Gastroesophageal sphincter (tissue), 4 donors: ENCODE measurements at regions not wholly inside any gene's neighbourhood (a gene's known extent, or its start where the extent isn't known, plus 50 kb on each side); places are given as distances from the start of the nearest gene placed in this dataset.
"Not testable (repeated sequence)": the region's sequence is repeated elsewhere in the genome, so short reads cannot be mapped to it uniquely, and the experiment has no call there.

Source experiments
- ATAC-seq: fragments of 150-250 bp; one replicate; pipeline ENCODE4 v1.9.1; 2016; ENCODE audit warnings: mild to moderate bottlenecking, moderate library complexity
- H3K27ac ChIP-seq, 4 donors: fragments of 200-600 bp; sonication (generic) in 3 of 4; 1 replicate in 3 of 4; 2 replicates in 1 of 4; pipeline ENCODE4 v1.5.1; 2016 to 2019
- H3K27me3 ChIP-seq: fragments of 200-600 bp; sonication (generic); one replicate; pipeline ENCODE4 v1.5.1; 2019
- H3K36me3 ChIP-seq, 2 donors: fragments of 200-600 bp; sonication (generic); one replicate each; pipeline ENCODE4 v1.5.1; 2019; ENCODE audit warnings: control low read depth in 1 of 2
- H3K4me1 ChIP-seq, 3 donors: fragments of 200-600 bp; sonication (generic); 1 replicate in 2 of 3; 2 replicates in 1 of 3; pipeline ENCODE4 v1.5.1; 2016 to 2019; ENCODE audit warnings: control low read depth in 2 of 3
- H3K4me3 ChIP-seq, 2 donors: fragments of 200-600 bp; sonication (generic); one replicate each; pipeline ENCODE4 v1.5.1; 2019; ENCODE audit warnings: mild to moderate bottlenecking in 1 of 2, moderate library complexity in 1 of 2
- H3K9me3 ChIP-seq, 3 donors: fragments of 200-600 bp; sonication (generic); one replicate each; pipeline ENCODE4 v1.5.1; 2017 to 2019; ENCODE audit warnings: control low read depth in 2 of 3
- EP300 ChIP-seq: sonication (generic); formaldehyde crosslinking; IDR thresholded peaks from one replicate; pipeline ENCODE4 v1.6.1; 2017; ENCODE audit warnings: antibody characterized with exemption, mild to moderate bottlenecking
- POLR2A ChIP-seq, 2 donors: fragments of 450-650 bp; IDR thresholded peaks; one replicate each; pipeline ENCODE4 v1.6.1; 2017; ENCODE audit warnings: antibody characterized with exemption in 2 of 2, mild to moderate bottlenecking in 2 of 2, moderate library complexity in 1 of 2
- POLR2AphosphoS5 ChIP-seq: sonication (generic); formaldehyde crosslinking; IDR thresholded peaks from one replicate; pipeline ENCODE4 v1.6.1; 2017; ENCODE audit warnings: antibody characterized with exemption
- WGBS, 2 donors: methylation state at CpG; one replicate each; pipeline ENCODE4 v1.1.5; 2018; ENCODE audit warnings: low coverage in 1 of 2; 5-methylcytosine and 5-hydroxymethylcytosine counted together
- TF ChIP-seq, protein P1 (sequence below), 4 experiments: fragments of 200-600 bp in 2 of 4; fragments of 450-650 bp in 2 of 4; sonication (generic) in 1 of 4; IDR thresholded peaks; one replicate each; pipeline ENCODE4 v1.5.1; 2017 to 2019; ENCODE audit warnings: antibody characterized with exemption in 4 of 4, mild to moderate bottlenecking in 2 of 4, moderate library complexity in 2 of 4

DNA sequence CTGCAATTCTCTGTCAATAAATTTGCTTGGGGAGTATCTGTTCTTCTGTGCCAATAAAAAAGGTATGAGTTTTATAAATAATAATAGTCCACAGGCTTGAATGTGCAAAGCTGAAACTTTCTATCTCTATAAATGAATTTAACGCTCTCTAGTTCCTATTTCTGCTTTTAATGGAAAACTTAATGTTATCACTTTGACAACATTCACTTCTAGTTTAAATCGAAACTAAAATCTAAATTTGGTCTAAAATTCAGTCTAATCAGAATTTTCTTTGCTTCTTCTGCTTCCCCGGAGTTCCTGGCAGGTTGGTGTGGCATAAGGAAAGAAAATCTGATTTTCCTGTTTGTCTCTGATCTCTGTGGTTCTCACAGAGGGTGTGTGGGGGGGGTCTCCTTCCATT is 450.1 kb upstream of the TBL1XR1 start:
- Histone ChIP-seq H3K36me3 (no peaks in the 10 kb centered on the region), H3K4me3 (no peak overlapping the region), H3K9me3 (no peaks in the 10 kb centered on the region), H3K4me1 (peaks cover 0 to 14% (median 4%) of the 10 kb centered on the region in 3 donors), H3K27me3 (no peaks in the 10 kb centered on the region), H3K27ac (no peak overlapping the region)
- TF ChIP-seq, protein P1, sequence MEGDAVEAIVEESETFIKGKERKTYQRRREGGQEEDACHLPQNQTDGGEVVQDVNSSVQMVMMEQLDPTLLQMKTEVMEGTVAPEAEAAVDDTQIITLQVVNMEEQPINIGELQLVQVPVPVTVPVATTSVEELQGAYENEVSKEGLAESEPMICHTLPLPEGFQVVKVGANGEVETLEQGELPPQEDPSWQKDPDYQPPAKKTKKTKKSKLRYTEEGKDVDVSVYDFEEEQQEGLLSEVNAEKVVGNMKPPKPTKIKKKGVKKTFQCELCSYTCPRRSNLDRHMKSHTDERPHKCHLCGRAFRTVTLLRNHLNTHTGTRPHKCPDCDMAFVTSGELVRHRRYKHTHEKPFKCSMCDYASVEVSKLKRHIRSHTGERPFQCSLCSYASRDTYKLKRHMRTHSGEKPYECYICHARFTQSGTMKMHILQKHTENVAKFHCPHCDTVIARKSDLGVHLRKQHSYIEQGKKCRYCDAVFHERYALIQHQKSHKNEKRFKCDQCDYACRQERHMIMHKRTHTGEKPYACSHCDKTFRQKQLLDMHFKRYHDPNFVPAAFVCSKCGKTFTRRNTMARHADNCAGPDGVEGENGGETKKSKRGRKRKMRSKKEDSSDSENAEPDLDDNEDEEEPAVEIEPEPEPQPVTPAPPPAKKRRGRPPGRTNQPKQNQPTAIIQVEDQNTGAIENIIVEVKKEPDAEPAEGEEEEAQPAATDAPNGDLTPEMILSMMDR (IDR thresholded peaks at IDR 0.05), result no peak
- TF ChIP-seq POLR2AphosphoS5, result no peak
- no peak for TF ChIP-seq EP300
- TF ChIP-seq POLR2A (IDR thresholded peaks at IDR 0.05), result no peak
- 86 to 94% methylated on average over 3 of the region's 3 CpGs for WGBS, 2 donors
- no peak for ATAC-seq

DNA sequence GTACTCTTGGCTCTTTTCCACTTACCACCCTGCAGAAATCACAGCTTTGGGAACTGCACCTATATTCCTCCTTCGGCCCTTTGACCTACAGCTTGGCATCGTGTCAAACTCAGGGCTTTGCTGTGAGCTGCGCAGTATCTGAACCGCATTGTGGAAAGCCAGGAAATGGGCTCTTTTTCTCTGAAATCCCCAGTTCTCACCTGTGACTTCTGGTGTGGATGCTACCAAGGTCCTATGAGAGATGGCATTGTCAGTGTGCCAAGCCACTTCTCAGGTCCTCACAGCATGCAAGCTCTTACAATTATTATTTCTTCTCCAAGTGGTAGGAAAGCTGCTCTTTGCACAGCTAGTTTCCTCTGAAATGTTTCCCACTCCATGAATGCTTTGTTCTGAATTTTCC is 450.6 kb upstream of the TBL1XR1 start:
- H3K27ac ChIP-seq, result no peak overlapping the region
- H3K4me3 ChIP-seq, result no peak overlapping the region
- peaks cover 0 to 16% (median 7%) of the 10 kb centered on the region in 3 donors for H3K4me1 ChIP-seq
- whole genome bisulfite sequencing, 2 donors, result 58 to 77% methylated on average over 4 of the region's 4 CpGs
- no peak for ATAC-seq
- no peaks in the 10 kb centered on the region for H3K27me3 ChIP-seq
- H3K9me3 ChIP-seq, result no peaks in the 10 kb centered on the region
- TF ChIP-seq POLR2AphosphoS5 (no peak), POLR2A (IDR thresholded peaks at IDR 0.05) (no peak), EP300 (no peak)
- TF ChIP-seq, protein P1 (IDR thresholded peaks at IDR 0.05), result no peak
- H3K36me3 ChIP-seq, result no peaks in the 10 kb centered on the region

DNA sequence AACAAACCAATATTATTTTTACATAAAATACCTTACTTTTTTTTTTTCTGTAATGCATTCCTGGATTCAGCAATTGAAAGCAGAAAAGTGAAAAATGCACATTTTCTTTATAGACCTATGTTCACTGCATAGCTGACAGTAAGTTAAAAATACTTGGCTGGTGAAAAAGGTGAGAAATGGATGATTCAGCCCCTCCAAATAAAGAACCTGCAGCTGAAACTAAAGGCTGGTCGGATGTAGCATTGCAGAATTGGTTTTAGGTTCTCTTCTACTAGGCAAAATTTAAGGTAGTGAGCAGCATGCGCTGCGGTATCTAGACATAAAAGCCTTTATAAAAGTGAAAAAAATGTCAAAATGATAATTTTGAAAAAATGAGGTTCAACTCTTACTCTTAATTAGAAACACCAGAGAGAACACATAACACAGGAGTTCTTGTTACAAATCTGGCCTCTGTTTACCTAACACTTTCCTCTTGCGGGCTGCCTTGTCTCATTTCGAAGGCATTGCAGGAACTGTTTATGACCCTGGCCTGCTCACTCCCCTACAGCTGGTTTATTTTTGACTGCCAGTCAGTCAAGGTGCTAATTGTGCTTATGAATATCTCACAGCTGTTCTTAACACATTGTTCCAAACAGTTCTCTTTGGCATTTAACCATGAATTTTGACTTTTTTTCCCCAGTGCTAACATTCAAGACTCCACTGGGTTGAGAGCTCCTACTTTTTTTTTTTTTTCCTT is 455.4 kb upstream of the TBL1XR1 start:
- TF ChIP-seq EP300 (no peak), POLR2AphosphoS5 (peak; percentile 37)
- TF ChIP-seq, protein P1 (IDR thresholded peaks at IDR 0.05), result peak in 1 of 4 experiments; percentile 13
- Histone ChIP-seq H3K27me3 (no peaks in the 10 kb centered on the region), H3K4me1 (peaks cover 0 to 24% (median 7%) of the 10 kb centered on the region in 3 donors), H3K36me3 (no peaks in the 10 kb centered on the region), H3K27ac (peak overlapping the region; percentile 5 to 58 (median 28)), H3K9me3 (no peaks in the 10 kb centered on the region), H3K4me3 (no peak overlapping the region)
- WGBS, 2 donors, result 33 to 54% methylated on average over 5 of the region's 5 CpGs
- peak; percentile 61 for ATAC-seq

DNA sequence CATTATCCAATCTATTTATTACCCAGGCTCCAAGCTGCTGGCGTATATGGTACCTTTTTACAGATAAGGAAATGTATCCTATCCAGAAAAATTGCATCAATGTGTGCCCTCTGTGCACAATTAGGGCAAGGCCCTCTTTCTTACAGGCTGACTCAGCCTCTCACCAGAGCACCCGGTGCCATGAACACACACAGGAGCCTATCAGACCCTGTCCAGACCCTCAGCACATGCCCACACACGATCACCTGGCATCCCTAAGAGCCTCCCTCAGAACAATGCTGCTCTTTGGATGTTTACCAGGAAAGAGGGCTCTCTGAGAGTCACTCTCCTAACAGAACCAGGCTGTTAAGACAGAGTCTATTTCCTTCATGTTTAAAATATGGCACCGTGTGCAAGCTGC is 460.0 kb upstream of the TBL1XR1 start:
- no peak for ATAC-seq
- no peaks in the 10 kb centered on the region for H3K36me3 ChIP-seq
- no peak overlapping the region for H3K27ac ChIP-seq
- no peak overlapping the region for H3K4me3 ChIP-seq
- 73 to 74% methylated on average over 3 to 4 of the region's 4 CpGs for WGBS, 2 donors
- peaks cover 0 to 21% (median 4%) of the 10 kb centered on the region in 3 donors for H3K4me1 ChIP-seq
- TF ChIP-seq POLR2AphosphoS5 (no peak), EP300 (no peak), POLR2A (IDR thresholded peaks at IDR 0.05) (no peak)
- TF ChIP-seq, protein P1 (IDR thresholded peaks at IDR 0.05), result no peak
- H3K9me3 ChIP-seq, result no peaks in the 10 kb centered on the region
- H3K27me3 ChIP-seq, result no peaks in the 10 kb centered on the region

DNA sequence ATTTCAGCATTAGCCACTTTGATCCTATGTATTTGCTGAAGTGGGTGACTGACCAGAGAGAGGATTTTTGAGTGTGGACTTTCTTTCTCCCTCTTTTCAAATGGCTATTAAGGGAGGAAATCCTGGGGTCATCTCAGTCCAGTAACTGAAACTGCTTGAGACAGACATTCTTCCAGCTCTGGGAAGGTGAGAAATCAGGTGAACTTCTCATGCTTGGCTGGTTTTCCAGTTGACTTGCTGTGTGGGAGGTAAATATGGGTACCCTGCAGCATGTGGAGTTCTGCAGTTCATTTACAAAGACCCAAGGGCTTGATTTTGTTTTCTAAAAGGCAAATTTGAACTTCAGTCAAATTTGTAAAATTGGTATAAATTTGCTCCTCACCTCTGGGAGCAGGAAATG is 461.1 kb upstream of the TBL1XR1 start:
- Histone ChIP-seq H3K27ac (no peak overlapping the region), H3K27me3 (no peaks in the 10 kb centered on the region), H3K4me1 (peaks cover 0 to 10% (median 0%) of the 10 kb centered on the region in 3 donors), H3K9me3 (no peaks in the 10 kb centered on the region), H3K36me3 (no peaks in the 10 kb centered on the region), H3K4me3 (no peak overlapping the region)
- no peak for TF ChIP-seq POLR2A (IDR thresholded peaks at IDR 0.05)
- no peak for TF ChIP-seq EP300
- TF ChIP-seq POLR2AphosphoS5, result no peak
- TF ChIP-seq, protein P1 (IDR thresholded peaks at IDR 0.05), result no peak
- ATAC-seq, result no peak

DNA sequence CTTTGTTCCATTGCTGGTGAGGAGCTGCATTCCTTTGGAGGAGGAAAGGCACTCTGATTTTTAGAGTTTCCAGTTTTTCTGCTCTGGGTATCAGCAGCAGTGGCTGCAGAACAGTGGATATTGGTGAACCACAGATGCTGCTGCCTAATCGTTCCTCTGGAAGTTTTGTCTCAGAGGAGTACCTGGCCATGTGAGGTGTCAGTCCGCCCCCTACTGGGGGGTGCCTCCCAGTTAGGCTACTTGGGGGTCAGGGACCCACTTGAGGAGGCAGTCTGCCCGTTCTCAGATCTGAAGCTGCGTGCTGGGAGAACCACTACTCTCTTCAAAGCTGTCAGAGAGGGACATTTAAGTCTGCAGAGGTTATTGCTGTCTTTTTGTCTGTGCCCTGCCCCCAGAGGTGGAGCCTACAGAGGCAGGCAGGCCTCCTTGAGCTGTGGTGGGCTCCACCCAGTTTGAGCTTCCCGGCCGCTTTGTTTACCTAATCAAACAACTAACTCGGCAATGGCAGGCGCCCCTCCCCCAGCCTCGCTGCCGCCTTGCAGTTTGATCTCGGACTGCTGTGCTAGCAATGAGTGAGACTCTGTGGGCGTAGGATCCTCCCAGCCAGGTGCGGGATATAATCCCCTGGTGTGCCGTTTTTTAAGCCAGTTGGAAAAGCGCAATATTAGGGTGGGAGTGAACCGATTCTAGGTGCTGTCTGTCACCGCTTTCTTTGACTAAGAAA is 467.3 kb upstream of the TBL1XR1 start:
- H3K4me3 ChIP-seq, H3K36me3 ChIP-seq, H3K27me3 ChIP-seq, H3K9me3 ChIP-seq, H3K27ac ChIP-seq, ATAC-seq, H3K4me1 ChIP-seq: not testable (repeated sequence)
- WGBS, 2 donors, result 80% methylated on average over 2 of the region's 17 CpGs; no CpG with 5 or more reads in 1 of the 2 donors
